ENCODE measurements at regions not wholly inside any gene's neighbourhood (a gene's known extent, or its start where the extent isn't known, plus 50 kb on each side); places are given as distances from the start of the nearest gene placed in this dataset.
"Not testable (repeated sequence)": the region's sequence is repeated elsewhere in the genome, so short reads cannot be mapped to it uniquely, and the experiment has no call there.

DNA sequence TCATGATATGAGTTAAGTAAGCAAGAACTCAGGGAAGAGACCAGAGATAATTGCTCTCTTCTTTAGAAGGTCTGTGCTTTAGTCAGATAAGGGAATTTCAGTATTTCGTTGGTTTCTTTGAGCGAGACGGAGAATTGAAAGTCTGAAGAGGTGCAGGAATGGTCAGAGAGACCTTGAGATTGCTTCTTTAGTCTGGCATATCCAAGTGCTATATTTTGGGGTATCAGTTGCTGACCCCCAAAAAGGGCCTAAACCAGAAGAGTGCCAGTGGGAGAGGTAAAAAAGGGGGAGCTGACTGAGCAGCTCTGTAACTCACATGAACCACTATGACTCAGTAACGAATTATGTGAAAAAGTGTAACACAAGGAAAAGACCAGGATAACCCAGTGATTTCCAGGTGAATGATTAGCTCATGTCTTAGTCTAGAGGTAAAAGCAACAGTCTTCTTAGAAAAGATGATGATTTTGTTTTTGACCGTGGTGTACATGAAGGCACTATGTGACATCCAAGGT lies 932.9 kb downstream of the TDRD15 start:
- no peak for TF ChIP-seq CTCF (IDR thresholded peaks at IDR 0.05; ENCODE audit: extremely low read depth, missing control alignments)
- DNase-seq (ENCODE audit: low spot score): no peak

- TF ChIP-seq CTCF (IDR thresholded peaks at IDR 0.05; ENCODE audit: extremely low read depth, missing control alignments): no peak
- DNase-seq (ENCODE audit: low spot score): no peak
These were observed 938.9 kb downstream of the TDRD15 start for GRCh38 chr2:22062679-22063078.

GRCh38 chr2:22076454-22076853 lies 952.7 kb downstream of the TDRD15 start:
- DNase-seq (ENCODE audit: low spot score): no peak
- TF ChIP-seq CTCF (IDR thresholded peaks at IDR 0.05; ENCODE audit: extremely low read depth, missing control alignments): no peak

DNA sequence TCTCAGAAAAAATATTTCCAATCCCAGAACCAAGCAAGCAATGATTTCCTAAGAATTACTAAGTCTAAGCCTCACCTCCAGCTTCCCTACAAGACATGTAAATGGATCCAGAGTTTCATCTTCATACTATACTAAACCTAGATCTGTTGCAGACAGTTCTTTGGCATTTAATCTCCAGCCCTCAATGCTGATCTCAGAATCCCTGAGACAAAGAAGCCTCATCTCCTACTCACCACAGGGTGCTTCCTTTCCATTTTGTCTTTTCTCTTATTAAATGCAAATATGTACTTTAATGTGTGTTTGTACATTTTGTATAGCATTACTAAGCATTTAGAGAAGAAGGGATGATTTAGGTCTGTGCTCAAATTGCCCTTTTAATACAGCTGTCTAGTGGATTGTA lies 954.9 kb downstream of the TDRD15 start:
- DNase-seq (ENCODE audit: low spot score): no peak
- TF ChIP-seq CTCF (IDR thresholded peaks at IDR 0.05; ENCODE audit: extremely low read depth, missing control alignments): no peak

DNA sequence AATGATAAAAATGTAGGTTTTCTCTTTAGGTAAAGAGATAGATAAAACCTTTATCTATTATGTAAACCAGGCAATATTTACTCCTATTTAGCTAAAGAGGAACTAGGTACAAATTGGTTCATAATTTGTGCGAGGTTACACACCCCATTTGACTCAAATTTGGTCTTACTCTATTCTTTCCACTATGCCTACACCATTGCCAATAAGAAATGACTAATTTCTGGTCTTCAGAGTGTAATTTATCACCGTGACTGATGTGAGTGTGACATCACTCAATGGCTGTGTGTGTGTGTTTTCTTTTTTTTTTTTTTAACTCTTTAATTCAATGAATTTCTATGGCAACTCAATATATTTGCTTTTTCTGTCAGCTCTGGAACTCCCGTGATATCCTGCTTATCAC lies 955.8 kb downstream of the TDRD15 start:
- TF ChIP-seq CTCF (IDR thresholded peaks at IDR 0.05; ENCODE audit: extremely low read depth, missing control alignments): no peak
- no peak for DNase-seq (ENCODE audit: low spot score)

GRCh38 chr2:22086726-22087125 lies 963.0 kb downstream of the TDRD15 start:
- DNase-seq (ENCODE audit: low spot score): no peak
- no peak for TF ChIP-seq CTCF (IDR thresholded peaks at IDR 0.05; ENCODE audit: extremely low read depth, missing control alignments)

GRCh38 chr2:22103617-22104016 lies 979.8 kb downstream of the TDRD15 start:
- DNase-seq (ENCODE audit: low spot score): not testable (repeated sequence)

GRCh38 chr2:22110244-22110651 lies 986.5 kb downstream of the TDRD15 start:
- no peak for DNase-seq (ENCODE audit: low spot score)
- no peak for TF ChIP-seq CTCF (IDR thresholded peaks at IDR 0.05; ENCODE audit: extremely low read depth, missing control alignments)

Data from GM20000 (cell line).